HL-60 (cell line): ENCODE measurements at regions not wholly inside any gene's neighbourhood (a gene's known extent, or its start where the extent isn't known, plus 50 kb on each side); places are given as distances from the start of the nearest gene placed in this dataset.

Experiments
- DNase-seq, 2 experiments: peaks; one replicate each; pipeline ENCODE4 v3.0.0-alpha.2; 2010 to 2020; ENCODE audit warnings: low read depth in 1 of 2, low spot score in 1 of 2
- H3K27ac ChIP-seq: fragments of 250-450 bp; sonication (Bioruptor Pico); replicated peaks from 2 replicates; pipeline ENCODE4 v1.5.1; 2020; ENCODE audit warnings: mild to moderate bottlenecking, moderate library complexity
- H3K27me3 ChIP-seq: fragments of 250-450 bp; sonication (Bioruptor Pico); 2 replicates; pipeline ENCODE4 v1.5.1; 2021; ENCODE audit warnings: mild to moderate bottlenecking, moderate library complexity; ENCODE audit not compliant: insufficient read depth, poor library complexity, severe bottlenecking
- H3K4me3 ChIP-seq: replicated peaks from 2 replicates; pipeline ENCODE4 v1.5.1; 2011; ENCODE audit warnings: mild to moderate bottlenecking, control low read depth, low read length; ENCODE audit not compliant: insufficient read depth
- GABPA ChIP-seq: IDR thresholded peaks from 2 replicates; pipeline ENCODE4 v1.6.1; 2012; ENCODE audit warnings: low read depth
- POLR2AphosphoS5 ChIP-seq: IDR thresholded peaks from 2 replicates; pipeline ENCODE4 v1.6.1; 2012; ENCODE audit warnings: low read depth
- SPI1 ChIP-seq: IDR thresholded peaks from 2 replicates; pipeline ENCODE4 v1.6.1; 2012; ENCODE audit warnings: low read depth, mild to moderate bottlenecking, borderline replicate concordance
- TF ChIP-seq, protein P1 (sequence below): IDR thresholded peaks from one replicate; pipeline ENCODE4 v1.5.1; 2011; ENCODE audit warnings: low read length, control low read depth, inconsistent platforms; ENCODE audit not compliant: insufficient read depth
- TF ChIP-seq, protein P2 (sequence below): IDR thresholded peaks from 2 replicates; pipeline ENCODE4 v1.6.1; 2012; ENCODE audit warnings: low read depth; ENCODE audit not compliant: insufficient replicate concordance

DNA sequence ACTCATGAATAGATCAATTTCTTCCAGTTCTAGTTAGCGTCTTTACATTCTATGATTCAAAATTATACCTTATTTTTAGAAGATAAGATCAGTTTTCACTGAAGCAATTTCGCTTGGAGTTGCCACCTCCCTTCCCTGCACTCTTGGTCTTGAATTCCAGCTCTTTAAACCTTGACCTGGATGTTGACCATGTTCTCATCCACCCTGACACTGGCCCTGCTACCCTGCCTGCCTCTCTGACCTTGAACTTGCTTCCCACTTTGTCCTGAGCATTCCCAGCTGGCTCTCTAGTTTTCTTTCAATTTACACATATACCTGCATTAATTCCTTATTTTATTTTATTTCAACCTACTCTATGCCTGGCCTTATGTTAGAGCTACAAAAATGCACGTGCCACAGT is 274.9 kb upstream of the IGFBP3 start:
- no peak overlapping the region for H3K27ac ChIP-seq
- no peak overlapping the region for H3K4me3 ChIP-seq
- no peaks in the 10 kb centered on the region for H3K27me3 ChIP-seq
- no peak for DNase-seq
- no peak for TF ChIP-seq GABPA
- TF ChIP-seq, protein P1, sequence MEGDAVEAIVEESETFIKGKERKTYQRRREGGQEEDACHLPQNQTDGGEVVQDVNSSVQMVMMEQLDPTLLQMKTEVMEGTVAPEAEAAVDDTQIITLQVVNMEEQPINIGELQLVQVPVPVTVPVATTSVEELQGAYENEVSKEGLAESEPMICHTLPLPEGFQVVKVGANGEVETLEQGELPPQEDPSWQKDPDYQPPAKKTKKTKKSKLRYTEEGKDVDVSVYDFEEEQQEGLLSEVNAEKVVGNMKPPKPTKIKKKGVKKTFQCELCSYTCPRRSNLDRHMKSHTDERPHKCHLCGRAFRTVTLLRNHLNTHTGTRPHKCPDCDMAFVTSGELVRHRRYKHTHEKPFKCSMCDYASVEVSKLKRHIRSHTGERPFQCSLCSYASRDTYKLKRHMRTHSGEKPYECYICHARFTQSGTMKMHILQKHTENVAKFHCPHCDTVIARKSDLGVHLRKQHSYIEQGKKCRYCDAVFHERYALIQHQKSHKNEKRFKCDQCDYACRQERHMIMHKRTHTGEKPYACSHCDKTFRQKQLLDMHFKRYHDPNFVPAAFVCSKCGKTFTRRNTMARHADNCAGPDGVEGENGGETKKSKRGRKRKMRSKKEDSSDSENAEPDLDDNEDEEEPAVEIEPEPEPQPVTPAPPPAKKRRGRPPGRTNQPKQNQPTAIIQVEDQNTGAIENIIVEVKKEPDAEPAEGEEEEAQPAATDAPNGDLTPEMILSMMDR: no peak
- no peak for TF ChIP-seq SPI1
- TF ChIP-seq, protein P2, sequence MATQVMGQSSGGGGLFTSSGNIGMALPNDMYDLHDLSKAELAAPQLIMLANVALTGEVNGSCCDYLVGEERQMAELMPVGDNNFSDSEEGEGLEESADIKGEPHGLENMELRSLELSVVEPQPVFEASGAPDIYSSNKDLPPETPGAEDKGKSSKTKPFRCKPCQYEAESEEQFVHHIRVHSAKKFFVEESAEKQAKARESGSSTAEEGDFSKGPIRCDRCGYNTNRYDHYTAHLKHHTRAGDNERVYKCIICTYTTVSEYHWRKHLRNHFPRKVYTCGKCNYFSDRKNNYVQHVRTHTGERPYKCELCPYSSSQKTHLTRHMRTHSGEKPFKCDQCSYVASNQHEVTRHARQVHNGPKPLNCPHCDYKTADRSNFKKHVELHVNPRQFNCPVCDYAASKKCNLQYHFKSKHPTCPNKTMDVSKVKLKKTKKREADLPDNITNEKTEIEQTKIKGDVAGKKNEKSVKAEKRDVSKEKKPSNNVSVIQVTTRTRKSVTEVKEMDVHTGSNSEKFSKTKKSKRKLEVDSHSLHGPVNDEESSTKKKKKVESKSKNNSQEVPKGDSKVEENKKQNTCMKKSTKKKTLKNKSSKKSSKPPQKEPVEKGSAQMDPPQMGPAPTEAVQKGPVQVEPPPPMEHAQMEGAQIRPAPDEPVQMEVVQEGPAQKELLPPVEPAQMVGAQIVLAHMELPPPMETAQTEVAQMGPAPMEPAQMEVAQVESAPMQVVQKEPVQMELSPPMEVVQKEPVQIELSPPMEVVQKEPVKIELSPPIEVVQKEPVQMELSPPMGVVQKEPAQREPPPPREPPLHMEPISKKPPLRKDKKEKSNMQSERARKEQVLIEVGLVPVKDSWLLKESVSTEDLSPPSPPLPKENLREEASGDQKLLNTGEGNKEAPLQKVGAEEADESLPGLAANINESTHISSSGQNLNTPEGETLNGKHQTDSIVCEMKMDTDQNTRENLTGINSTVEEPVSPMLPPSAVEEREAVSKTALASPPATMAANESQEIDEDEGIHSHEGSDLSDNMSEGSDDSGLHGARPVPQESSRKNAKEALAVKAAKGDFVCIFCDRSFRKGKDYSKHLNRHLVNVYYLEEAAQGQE: no peak
- TF ChIP-seq POLR2AphosphoS5: no peak

DNA sequence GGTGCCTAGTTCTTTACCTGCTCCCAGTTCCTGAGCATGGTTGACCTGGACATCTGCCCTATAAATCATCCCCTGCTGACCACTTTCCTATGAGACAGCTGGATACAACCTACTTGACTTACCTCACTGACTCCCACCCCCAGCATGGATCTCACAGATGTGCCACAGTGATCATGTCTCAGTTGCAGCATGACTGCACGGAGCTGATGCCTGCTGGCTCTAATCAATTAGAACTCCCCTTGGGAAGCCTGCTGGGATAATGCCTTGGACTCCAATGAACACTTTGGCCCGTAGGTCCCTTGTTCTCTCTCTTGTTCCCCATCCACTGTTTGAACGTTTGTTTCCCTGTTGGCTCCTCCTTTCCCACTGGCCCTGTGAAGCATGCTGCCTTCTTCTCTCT is 271.2 kb upstream of the IGFBP3 start:
- Histone ChIP-seq H3K27ac (no peak overlapping the region), H3K4me3 (no peak overlapping the region), H3K27me3 (no peaks in the 10 kb centered on the region)
- TF ChIP-seq SPI1 (no peak), GABPA (no peak), POLR2AphosphoS5 (no peak)
- TF ChIP-seq, protein P2: no peak
- TF ChIP-seq, protein P1: no peak
- DNase-seq: no peak

DNA sequence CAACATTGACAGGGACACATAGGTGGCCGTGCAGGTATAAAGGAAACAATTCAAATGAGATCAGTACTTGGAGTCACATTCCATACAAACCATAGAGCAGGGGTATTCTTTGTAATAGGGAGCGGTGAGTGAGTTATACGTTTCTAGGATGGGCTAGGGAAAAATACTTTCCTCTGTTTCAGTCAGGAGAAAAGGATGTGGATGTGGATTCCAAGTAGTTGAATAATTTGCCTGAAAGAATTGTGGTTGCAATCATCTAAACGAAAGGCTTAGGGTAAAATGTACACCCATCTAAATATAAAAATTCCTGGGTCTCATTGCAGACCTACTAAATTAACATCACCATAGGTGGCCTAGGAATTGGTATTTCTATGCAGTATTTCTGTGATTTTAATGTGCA is 270.7 kb upstream of the IGFBP3 start:
- Histone ChIP-seq H3K27me3 (no peaks in the 10 kb centered on the region), H3K4me3 (no peak overlapping the region), H3K27ac (no peak overlapping the region)
- no peak for DNase-seq
- TF ChIP-seq, protein P1: no peak

DNA sequence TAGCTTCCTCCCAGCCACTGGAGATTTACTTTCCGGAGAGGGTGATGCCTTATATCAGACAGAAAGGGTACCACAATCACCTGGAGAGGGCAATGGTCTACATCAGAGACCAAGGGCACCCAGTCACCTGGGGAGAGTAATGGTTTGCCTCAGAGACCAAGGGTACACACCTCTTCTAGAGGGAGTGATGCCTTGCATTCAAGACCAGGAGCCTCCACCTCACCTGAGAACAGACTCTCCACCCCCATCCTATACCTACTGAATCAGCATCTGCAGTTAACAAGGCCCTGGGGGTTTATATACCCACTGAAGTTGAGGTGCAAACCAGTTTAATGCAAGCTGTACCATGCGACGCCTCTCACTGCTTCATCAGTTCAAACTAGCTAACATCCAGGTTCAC is 270.2 kb upstream of the IGFBP3 start:
- no peaks in the 10 kb centered on the region for H3K27me3 ChIP-seq
- no peak for DNase-seq
- TF ChIP-seq, protein P1: no peak
- TF ChIP-seq SPI1 (no peak), POLR2AphosphoS5 (no peak)
- no peak overlapping the region for H3K27ac ChIP-seq
- H3K4me3 ChIP-seq: no peak overlapping the region
